ENCODE measurements at regions not wholly inside any gene's neighbourhood (a gene's known extent, or its start where the extent isn't known, plus 50 kb on each side); places are given as distances from the start of the nearest gene placed in this dataset.

- Mint-ChIP-seq H3K9me3 (no peaks in the 10 kb centered on the region), H3K27ac (no peak overlapping the region), H3K4me3 (no peak overlapping the region), H3K27me3 (ENCODE audit: low read depth) (no peaks in the 10 kb centered on the region), H3K36me3 (ENCODE audit: insufficient read depth in 1 of 3, low read depth in 3 of 3) (no peaks in the 10 kb centered on the region), H3K4me1 (peaks cover 12 to 14% of the 10 kb centered on the region in 2 experiments)
- H2BK15ac ChIP-seq (ENCODE audit: low read depth, low read length): no peak overlapping the region
- no peak overlapping the region for H3K18ac ChIP-seq (ENCODE audit: insufficient read length, low read depth, low read length)
- no peak overlapping the region for H2AFZ ChIP-seq (ENCODE audit: low read length)
- no peaks in the 10 kb centered on the region for H4K20me1 ChIP-seq (ENCODE audit: control insufficient read depth, insufficient read depth, insufficient read length)
- no peaks in the 10 kb centered on the region for H3K27me3 ChIP-seq (ENCODE audit: insufficient read depth, low read length)
- no peak overlapping the region for H3K9ac ChIP-seq (ENCODE audit: extremely low read depth, insufficient read length, low read length)
- no peak overlapping the region for H3K56ac ChIP-seq (ENCODE audit: insufficient read length, low read depth, low read length)
- H3K14ac ChIP-seq (ENCODE audit: insufficient read depth, low read length): no peak overlapping the region
- no peaks in the 10 kb centered on the region for H3K4me1 ChIP-seq (ENCODE audit: insufficient read depth, low read length)
- H2BK5ac ChIP-seq (ENCODE audit: insufficient read length, low read length): no peak overlapping the region
- no peak overlapping the region for H2BK120ac ChIP-seq (ENCODE audit: low read depth, low read length, poor library complexity, severe bottlenecking)
- no peak overlapping the region for H4K8ac ChIP-seq (replicated peaks; ENCODE audit: insufficient read length, low read depth, low read length)
- H4K5ac ChIP-seq (ENCODE audit: insufficient read length, low read depth, low read length): no peak overlapping the region
- TF ChIP-seq CTCF (conservative IDR thresholded peaks at IDR 0.05): no peak
- no peaks in the 10 kb centered on the region for H3K9me3 ChIP-seq (ENCODE audit: control insufficient read depth, low read depth, low read length)
- no peaks in the 10 kb centered on the region for H3K79me1 ChIP-seq (ENCODE audit: insufficient read depth, low read depth, low read length, poor library complexity, severe bottlenecking)
- H2BK12ac ChIP-seq (ENCODE audit: insufficient read length, low read depth, low read length): no peak overlapping the region
- WGBS (ENCODE audit: extremely low coverage, insufficient read length, low lambda C conversion rate): no CpG with 5 or more reads among the region's 2 CpGs
- H2AK5ac ChIP-seq (ENCODE audit: insufficient read length, low read length): no peak overlapping the region
- H3K27ac ChIP-seq (ENCODE audit: insufficient read length, low read depth, low read length): no peak overlapping the region
- no peak for DNase-seq
- no peak overlapping the region for H4K91ac ChIP-seq (ENCODE audit: insufficient read length, low read depth, low read length)
- no peak overlapping the region for H3K23ac ChIP-seq (ENCODE audit: insufficient read length, low read depth, low read length)
- no peak overlapping the region for H3K4me2 ChIP-seq (ENCODE audit: insufficient read depth, insufficient read length, low read length)
- no peak overlapping the region for H3K4ac ChIP-seq (ENCODE audit: low read depth, low read length)
- no peaks in the 10 kb centered on the region for H3K79me2 ChIP-seq (ENCODE audit: insufficient read depth, low read length)
- H2BK20ac ChIP-seq (ENCODE audit: low read depth, low read length, poor library complexity, severe bottlenecking): no peak overlapping the region
- no peak overlapping the region for H3T11ph ChIP-seq (ENCODE audit: low read length)
- no peaks in the 10 kb centered on the region for H3K23me2 ChIP-seq (ENCODE audit: insufficient read length, low read depth, low read length, poor library complexity, severe bottlenecking)
Measured at GRCh38 chr12:54700849-54701248, 52.7 kb upstream of the DCD start.

Data from H9 (cell line).